SH-SY5Y (cell line): ENCODE measurements at regions not wholly inside any gene's neighbourhood (a gene's known extent, or its start where the extent isn't known, plus 50 kb on each side); places are given as distances from the start of the nearest gene placed in this dataset.

Experiments
- GATA2 ChIP-seq: IDR thresholded peaks from 2 replicates; pipeline ENCODE4 v1.6.1; 2011; ENCODE audit warnings: mild to moderate bottlenecking, low read depth, low read length
- GATA3 ChIP-seq: IDR thresholded peaks from 2 replicates; pipeline ENCODE4 v1.6.1; 2011; ENCODE audit warnings: low read depth, mild to moderate bottlenecking, low read length, moderate library complexity

GRCh38 chr4:119834906-119835612, 206.5 kb upstream of the PDE5A start:
- TF ChIP-seq GATA2 (no peak), GATA3 (no peak)
